Fibroblast of gingiva (primary cell): ENCODE measurements at regions not wholly inside any gene's neighbourhood (a gene's known extent, or its start where the extent isn't known, plus 50 kb on each side); places are given as distances from the start of the nearest gene placed in this dataset.

ENCODE experiments used
- DNase-seq: peaks from one replicate; pipeline ENCODE4 v3.0.0-alpha.2; 2011; ENCODE audit warnings: low read depth

DNA sequence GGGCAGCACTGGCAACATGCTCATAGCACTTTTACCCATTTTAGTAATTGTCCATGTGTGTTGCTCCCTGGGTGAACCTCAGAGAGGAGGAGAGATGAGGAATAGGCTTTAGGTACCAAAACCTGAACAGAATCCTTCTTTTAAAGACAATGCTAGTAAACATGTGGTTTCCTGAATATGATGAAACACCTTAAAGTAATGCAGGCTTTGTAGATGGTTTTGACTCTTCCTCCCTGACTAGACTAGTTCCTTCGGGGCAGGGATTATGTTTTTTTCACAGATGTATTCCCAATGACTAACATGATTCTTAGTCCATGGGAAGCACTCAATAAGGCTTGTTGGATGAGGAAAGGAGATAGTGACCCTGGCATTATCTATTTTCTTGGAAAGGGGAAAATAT is 367.6 kb upstream of the JAG1 start:
- no peak for DNase-seq

DNA sequence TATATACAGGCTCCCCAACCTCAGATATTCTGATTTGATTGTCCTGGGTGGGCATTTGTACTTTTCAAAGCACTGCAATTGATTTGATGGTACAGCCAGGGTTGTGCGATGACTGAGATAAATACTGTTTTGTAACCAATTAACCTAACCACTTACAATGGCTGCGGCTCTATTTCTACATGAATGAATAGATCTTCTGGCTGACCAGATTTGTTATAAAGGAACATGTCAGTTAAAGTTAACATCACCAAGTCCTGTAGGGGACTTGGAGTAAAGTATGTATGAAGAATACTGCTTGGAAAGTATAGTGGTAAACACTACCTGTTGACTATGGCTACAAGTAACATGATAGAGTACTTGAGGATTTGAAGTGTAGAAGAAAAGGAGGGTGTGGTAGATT is 369.2 kb upstream of the JAG1 start:
- no peak for DNase-seq

DNA sequence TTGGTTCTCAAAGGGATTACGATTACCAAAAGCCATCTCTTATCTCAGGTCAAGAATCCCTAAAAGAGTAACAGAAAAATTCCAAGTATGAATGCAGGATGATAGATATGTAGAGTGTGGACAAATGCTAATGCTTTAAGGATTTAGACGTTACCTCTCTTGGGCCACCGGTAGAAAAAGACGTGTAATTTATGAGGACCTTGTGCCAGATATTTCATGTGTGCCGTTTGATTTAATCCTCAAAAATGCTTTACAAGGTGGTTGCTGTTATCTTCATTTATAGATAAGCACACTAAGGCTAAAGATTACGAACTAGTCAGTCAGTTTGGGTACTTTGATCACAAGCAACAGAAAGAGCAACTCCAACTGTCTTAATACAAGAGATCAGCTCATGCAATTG is 370.8 kb upstream of the JAG1 start:
- no peak for DNase-seq

DNA sequence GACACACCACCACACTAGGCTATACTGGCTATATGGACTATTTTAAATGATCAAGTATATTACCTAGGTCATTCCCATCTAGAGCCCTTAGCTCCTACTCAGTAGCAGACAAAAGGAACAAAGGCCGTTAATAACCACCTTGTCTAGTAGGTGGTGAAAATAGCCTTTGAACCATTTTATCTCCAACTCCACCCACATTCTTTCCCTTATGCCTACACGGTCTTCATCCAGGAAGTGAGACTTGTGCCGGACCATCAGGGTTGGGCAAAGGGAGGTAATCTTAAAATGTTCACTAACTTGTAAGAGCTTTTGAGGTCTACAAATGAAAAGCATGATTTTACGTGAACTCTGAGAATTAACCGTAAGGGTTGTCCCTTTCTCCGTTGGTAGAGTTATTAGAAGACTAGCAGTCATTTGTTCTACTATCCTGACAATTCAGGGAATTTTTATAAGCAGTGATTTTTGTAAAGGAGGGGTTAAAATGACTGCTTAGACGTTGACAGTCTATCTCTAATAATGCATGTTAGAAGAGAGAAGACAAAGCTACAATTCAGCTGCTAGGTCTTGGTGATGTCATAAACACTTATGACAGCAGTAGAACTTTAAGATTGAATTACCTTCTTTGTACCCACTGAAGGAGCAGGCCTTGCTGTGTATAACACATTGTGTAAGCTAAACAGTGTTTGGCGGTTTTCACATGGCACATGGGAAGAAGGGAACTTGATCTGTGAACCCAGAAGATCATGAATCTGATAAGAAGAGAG is 371.8 kb upstream of the JAG1 start:
- DNase-seq: no peak

DNA sequence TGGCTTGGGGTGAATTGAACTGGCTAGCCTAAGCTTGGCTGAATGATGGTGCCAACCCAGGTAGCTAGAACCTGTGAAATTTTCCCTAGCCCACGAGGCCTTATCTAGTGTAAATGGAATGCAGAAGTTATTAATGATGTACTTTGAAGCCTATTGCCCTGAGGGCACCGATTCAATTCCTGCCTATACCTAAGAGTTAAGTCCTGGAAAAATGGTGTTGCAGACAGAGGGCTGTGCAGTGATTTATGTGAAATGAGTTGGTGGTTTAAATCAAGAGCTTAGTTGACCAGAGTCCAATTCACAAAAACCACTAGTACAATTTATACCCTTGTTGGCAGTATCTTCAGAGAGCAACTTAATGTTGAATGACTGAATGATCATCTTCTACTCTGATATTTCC is 373.8 kb upstream of the JAG1 start:
- no peak for DNase-seq

DNA sequence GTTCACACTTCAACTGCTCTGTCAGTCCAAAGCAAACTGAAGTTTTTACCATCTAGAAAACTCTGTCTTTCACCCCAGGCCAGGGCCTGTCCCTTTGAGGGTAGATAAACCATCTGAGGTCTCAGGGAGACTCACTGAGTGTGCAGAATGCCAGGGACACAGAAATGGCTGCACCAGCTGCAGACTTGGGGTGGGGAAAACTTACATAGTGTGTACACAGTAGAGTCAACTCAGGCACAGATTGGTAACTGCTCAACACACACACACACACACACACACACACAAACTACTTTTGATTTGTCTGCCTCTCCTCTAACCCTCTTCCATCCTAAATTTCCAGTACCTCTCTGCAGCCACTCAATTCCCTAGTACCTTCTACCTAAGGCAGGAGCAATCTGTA is 374.9 kb upstream of the JAG1 start:
- DNase-seq: no peak

DNA sequence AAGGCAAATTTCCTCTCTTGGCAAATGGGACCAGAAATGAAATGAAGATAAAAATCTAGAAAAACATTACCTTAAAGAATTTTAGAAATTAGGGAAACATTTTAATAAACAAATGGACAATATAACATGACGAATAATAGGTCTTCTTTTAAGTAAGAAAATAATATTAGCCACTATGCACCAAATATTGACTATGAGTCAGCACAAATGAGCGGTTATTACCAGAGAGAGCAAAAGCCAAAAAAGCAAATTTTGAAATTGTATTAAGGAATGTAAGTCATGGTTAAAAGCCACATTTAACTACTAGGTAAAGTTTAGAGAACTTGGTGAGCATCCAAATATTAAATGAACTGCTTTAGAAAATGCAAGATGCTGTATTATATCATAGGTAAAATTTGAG is 376.6 kb upstream of the JAG1 start:
- no peak for DNase-seq

DNA sequence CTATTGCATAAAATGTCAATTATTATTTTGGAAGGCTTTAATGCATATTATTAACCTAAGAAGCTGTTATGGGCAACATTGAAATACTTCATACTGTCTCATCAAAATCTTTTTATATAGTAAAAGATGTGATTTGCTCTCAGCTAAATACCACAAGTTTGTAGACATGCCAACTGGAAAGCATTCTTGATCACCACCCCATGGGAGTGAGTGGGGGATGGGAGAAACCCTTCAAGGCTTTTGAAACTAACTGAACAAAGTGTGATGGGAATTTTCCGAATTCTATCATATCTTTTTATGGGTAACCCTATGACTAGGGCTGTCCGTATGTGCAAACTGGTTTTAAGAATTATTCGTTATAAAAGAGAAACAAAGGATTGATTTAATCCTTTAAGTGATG is 377.3 kb upstream of the JAG1 start:
- DNase-seq: no peak

DNA sequence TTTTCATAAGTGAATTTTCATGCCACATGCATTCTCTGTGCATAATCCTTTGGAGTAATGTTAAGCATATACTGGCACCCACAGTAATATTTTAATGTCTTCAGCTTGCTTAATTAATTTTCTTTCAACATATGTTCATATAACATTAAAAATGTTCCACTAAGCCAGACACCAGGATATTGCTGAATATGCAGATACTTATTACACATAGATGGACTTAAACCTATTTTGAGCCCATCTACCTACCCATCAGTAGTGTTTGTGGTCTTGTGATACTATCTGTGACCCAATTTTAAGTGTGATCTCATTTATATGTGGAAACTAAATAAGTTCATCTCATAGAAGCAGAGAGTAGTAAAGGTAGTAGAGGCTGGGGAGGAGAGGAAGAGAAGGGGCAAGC is 379.5 kb upstream of the JAG1 start:
- DNase-seq: no peak

DNA sequence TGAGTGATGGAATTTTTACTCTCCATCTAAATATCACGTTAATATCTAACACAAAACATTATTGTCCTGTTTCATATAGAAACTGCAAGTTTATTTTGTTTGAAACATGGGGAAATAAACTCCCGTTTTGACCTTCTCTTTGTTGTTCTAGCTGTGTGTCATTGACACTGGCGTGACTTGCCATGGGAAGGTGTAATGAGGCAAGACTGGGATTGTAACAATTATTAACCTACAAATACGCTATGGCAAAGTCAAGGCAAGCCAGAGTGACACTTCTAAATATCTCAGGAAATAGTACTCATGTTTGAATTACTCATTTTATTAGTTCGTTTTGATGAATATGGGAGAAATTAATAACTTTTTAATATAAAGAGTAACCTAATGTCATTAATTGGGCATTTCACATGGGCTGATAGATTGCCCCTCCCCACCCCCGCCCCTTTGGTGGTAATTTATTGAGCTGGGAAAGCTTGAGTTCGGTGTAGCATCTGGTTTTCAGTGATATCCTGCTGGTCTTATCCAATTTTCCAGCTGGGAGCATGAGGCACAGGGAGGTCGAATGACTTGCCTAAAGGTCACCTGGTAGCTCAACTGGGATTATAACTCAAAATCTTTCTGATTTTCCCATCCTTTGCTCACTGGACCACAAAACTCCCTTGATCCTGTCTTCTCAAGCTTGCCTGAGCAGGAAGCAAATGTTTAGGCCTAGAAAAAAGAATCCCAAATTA is 380.6 kb upstream of the JAG1 start:
- no peak for DNase-seq

DNA sequence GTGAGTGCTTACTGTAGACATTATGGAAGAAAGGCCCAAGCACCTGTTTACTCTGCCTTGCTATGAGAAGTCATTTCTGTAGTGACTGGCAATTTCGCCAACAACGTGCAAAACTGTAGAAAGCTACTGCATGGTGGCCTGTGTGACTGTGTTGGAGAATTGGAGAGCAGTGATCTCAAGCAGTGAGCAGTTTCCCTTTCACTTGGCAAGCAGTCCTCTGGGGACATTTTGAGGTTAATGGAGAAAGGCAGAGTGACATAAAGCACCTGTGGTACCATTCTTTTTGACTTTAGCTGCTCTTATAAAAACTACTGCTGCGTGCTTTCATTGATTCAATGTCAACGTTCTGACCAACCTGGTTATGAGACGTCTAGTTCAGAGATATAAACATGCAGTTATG is 382.6 kb upstream of the JAG1 start:
- no peak for DNase-seq

DNA sequence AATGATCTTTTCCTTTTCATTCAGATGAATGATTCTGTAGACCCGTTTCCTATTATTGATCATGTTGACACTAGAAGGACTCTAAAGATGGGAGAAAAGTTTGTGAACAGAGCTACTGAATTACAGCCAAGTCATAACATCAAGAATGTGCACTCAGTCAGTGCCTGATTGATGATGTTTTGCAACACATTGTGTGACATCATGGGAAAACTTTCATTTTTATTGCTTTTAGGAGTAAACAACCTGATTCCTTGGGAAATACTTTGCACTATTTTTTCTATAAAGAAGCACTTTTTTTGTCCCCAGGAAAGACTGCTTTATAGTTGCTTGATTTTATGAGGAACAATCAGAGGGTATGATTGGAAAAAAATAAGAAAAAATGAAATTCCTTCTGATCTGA is 383.8 kb upstream of the JAG1 start:
- DNase-seq: no peak

DNA sequence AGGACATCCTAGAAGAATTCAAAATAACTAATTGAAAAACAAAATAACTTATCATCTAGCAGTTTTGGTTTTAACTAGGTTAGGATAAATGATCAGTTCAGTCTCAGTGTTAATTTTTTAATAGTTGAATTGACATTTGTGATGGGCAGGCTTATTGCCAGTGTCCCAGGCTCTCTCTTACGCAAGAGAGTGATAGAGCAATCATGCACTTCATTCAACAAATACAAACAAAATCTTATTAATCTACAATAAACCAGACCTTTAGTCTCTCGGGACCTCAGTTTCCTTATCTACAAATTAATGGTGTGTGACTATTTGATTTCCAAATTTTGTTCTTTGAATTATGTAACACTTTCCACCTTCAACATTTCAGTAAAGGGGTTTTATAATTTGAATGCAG is 385.9 kb upstream of the JAG1 start:
- DNase-seq: no peak

DNA sequence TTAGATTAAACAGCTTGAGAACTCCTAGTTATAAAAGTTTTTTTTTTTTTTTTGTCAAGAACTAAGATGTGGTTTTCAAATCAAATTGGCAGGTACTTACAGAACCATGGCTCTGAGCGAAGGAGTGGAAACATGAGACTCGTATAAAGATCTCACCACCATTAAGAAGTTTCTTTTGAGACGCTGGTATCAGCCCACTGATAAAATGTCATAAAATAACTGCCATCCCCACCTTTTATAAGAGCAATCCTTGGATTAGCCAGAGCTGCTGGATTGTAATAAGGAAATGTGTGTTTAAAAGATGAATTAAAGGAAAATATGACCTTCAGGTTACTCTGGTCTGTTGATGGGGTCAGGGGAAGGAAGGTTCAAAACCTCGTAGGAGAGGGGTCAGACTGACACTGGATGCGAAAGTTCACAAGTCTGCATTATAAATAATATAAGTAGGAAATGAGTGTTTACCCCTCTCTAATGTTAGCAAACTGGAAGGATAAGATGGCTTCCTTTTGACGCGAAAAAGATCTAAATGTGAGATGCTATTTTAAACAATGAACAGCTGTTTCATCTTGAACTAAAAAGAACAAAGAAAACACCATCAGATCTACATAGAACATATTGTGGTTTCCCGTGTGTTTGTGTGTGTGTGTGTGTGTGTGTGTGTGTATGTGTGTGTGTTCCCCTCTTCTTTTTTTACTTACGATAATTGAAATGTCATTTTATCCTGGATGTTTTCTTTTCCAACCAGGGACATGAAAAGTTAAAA is 386.8 kb upstream of the JAG1 start:
- DNase-seq: no peak

DNA sequence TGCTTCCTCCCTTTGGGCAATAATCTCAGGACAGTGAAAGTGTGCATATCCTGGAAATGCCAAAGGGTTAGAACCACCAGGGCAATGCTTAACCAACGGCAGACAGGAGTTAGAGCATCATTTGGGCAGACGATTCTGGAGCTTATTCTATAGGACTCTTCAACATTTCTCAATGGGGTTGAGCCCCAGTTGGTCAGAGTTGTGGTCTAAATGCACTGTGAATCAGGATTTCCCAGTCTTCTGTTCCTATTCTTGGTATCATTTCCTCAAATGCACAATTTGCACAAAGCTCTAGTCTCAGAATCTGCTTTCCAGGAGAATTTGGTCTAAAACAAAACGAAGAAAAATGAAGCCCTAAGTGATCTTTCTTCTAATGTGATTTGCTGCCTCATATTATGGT is 389.6 kb upstream of the JAG1 start:
- no peak for DNase-seq

DNA sequence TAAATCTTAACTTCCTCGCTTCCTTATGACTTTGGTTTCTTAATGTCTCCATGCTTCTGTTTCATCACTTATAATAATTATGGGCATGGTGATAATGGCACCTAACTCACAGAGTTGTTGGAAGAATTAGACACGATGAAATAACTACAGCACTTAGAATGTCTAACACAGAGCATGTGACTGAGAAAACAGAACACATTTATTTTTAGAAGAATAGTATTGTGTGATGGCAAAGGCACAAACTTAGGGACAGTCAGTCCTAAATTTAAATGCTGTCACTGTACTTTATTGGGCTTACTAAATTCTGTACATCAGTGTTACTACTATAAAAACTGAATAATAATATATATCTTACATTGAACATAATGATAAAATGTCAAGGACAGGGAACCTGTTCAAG is 391.1 kb upstream of the JAG1 start:
- no peak for DNase-seq

DNA sequence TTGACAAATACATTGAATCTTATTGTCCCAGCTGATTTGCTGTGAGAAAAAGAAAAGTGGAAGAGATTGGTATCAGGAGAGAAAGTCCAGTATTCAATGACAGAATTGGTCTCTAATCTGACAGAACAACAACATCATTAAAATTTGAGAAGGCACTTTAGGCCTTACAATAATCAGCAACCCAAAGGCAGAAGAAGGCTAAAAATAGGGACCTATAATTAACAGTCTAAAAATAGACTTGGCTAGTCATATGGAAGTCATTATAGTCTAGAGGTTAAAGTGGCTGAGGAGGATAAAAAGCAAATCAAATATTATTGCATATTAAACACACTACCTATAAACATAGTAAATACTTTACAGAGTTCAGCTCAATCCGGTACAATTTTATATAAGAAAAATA is 393.6 kb upstream of the JAG1 start:
- peak; percentile 14 for DNase-seq

DNA sequence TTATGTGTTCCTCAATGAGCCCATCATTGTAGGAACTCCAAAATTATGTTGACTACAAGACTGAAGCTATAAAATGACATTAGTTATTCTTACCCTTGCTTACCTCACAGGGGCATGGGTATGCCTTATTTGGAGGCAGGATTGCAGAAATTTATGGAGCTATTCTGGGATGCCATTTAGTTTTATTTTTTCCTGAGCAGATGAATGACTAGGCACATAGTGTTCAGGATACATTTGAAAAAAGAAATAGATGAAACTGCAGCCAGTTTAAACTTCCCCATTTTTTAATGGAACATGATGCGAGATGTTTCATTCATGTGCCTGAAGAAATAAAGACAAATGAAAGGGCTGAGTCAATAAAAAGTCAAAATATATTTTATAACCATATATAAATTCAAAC is 399.2 kb upstream of the JAG1 start:
- no peak for DNase-seq

DNA sequence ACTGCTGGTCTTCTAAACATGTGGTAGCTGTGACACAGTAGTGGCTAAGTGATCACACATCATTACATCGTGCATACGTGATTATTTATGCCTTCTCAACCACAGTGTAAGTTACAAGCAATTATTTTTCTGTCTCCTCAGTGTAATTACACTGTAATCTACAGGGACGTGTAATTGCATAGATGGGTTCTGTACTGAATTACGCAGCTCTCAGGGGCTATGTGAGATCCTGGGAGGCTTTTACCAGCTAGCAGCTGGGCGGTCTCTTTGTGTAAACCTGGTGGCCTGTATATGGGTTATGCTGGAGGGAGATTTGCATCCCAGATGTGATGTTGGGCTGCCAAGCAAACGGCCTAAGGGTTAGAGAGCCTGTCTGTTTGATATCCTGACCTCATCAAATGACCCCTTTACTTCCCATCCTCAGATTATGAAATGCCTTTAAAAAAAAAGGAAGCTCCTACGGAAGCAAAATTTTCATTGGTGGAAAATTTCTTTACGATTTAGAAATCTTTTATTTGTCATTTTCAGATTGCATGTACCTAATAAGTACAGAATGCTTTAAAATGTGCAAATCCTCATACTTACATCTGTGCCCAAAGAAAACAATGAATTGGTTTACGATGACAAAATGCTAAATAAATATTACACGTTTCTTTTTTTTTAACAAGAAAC is 402.8 kb upstream of the JAG1 start:
- DNase-seq: no peak

DNA sequence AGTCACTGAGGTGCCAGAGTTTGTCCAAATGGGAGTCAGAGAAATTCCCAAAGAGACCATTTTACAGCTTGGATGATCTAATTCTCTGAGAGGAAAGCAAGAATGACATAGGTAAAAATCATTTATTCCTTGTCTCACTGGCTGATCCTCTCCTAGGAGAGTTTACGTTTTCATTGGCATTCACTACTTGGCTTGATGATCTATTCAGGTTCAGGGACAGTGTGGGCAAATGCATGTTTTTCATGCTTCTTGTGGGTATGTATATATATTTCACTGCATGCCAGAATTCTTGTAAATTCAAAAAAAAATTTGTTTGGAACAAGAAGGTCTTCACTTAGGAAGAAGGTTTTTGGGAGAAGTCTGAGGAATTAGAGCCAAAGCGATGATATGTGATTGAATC is 403.4 kb upstream of the JAG1 start:
- DNase-seq: no peak

DNA sequence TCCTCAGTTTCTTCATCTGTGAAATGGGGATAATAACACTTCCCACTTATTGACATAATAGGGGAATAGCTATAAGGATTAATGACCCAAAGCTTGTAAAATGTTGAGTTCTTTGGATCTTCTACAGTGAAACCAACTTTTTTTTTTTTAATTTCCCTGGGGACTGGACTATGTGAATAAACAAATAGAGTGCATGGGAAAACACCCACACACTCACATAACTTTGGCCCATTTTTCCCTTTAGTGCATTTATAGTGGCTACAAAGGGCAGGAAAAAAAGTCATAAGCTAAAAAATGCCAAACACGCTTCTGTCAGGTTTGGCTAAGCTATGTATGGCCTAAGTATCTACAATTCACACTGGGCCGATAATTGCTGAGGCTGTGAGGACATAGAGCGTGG is 406.2 kb upstream of the JAG1 start:
- DNase-seq: no peak

DNA sequence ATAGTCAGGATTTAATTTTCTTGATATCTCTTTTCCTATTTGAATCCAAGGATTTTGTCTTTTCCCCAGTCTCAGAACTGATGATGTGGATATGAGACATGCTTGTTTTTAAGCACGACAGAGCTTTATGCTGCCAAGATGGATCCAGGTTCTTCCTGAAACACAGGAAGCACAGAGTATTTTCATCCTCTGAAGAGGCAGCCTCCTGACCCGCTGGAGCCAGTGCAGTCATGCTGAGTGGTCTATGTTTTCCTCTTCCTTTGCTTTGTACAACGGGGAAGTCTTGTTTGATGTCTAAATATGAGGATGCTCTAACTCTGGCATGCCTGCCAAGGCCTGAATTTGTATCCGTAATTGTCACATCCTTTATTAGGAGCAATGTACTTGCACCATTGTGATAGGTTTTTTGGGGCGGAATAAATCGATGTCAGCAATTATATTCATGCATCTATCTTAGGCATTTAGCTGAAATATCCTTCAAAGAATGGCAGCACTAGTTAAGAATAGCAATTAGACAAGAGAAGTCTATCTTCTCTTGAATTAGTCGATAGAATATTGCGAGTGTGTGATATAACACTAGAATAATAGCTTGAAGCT is 407.1 kb upstream of the JAG1 start:
- DNase-seq: no peak
